ENCODE measurements at regions not wholly inside any gene's neighbourhood (a gene's known extent, or its start where the extent isn't known, plus 50 kb on each side); places are given as distances from the start of the nearest gene placed in this dataset.
"Not testable (repeated sequence)": the region's sequence is repeated elsewhere in the genome, so short reads cannot be mapped to it uniquely, and the experiment has no call there.

GRCh38 chr10:9018195-9019173, 964.0 kb downstream of the GATA3 start:
- no peak for DNase-seq (ENCODE audit: low read depth in 2 of 2)

GRCh38 chr10:9023206-9023605, 968.7 kb downstream of the GATA3 start:
- no peak for DNase-seq (ENCODE audit: low read depth in 2 of 2)

GRCh38 chr10:9024210-9024609, 969.7 kb downstream of the GATA3 start:
- DNase-seq (ENCODE audit: low read depth in 2 of 2) = no peak

GRCh38 chr10:9028231-9028630, 973.7 kb downstream of the GATA3 start:
- DNase-seq (ENCODE audit: low read depth in 2 of 2) = no peak

GRCh38 chr10:9035355-9035754, 980.9 kb downstream of the GATA3 start:
- no peak for DNase-seq (ENCODE audit: low read depth in 2 of 2)

GRCh38 chr10:9036711-9037204, 982.3 kb downstream of the GATA3 start:
- no peak for DNase-seq (ENCODE audit: low read depth in 2 of 2)

- DNase-seq (ENCODE audit: low read depth in 2 of 2) = no peak
Observed at GRCh38 chr10:9038146-9038714, 983.7 kb downstream of the GATA3 start.

GRCh38 chr10:9043466-9043865, 989.0 kb downstream of the GATA3 start:
- DNase-seq (ENCODE audit: low read depth in 2 of 2) = no peak

- no peak for DNase-seq (ENCODE audit: low read depth in 2 of 2)
Observed at GRCh38 chr10:9045311-9045710, 990.8 kb downstream of the GATA3 start.

- no peak for DNase-seq (ENCODE audit: low read depth in 2 of 2)
Observed at GRCh38 chr10:9051328-9051974, 997.0 kb downstream of the GATA3 start.

GRCh38 chr10:9052767-9053166, 998.3 kb downstream of the GATA3 start:
- no peak for DNase-seq (ENCODE audit: low read depth in 2 of 2)

GRCh38 chr10:9056521-9056920, 1002.0 kb downstream of the GATA3 start:
- DNase-seq (ENCODE audit: low read depth in 2 of 2) = no peak

GRCh38 chr10:9057293-9057692, 1002.8 kb downstream of the GATA3 start:
- DNase-seq (ENCODE audit: low read depth in 2 of 2) = not testable (repeated sequence)

GRCh38 chr10:9060314-9060713, 1005.8 kb downstream of the GATA3 start:
- DNase-seq (ENCODE audit: low read depth in 2 of 2) = no peak

- DNase-seq (ENCODE audit: low read depth in 2 of 2) = no peak
Observed at GRCh38 chr10:9061871-9062270, 1007.4 kb downstream of the GATA3 start.

- no peak for DNase-seq (ENCODE audit: low read depth in 2 of 2)
Observed at GRCh38 chr10:9066152-9066551, 1011.7 kb downstream of the GATA3 start.

GRCh38 chr10:9068003-9068402, 1013.5 kb downstream of the GATA3 start:
- DNase-seq (ENCODE audit: low read depth in 2 of 2) = no peak

- DNase-seq (ENCODE audit: low read depth in 2 of 2) = no peak
Observed at GRCh38 chr10:9069136-9069535, 1014.6 kb downstream of the GATA3 start.

GRCh38 chr10:9075420-9075819, 1020.9 kb downstream of the GATA3 start:
- no peak for DNase-seq (ENCODE audit: low read depth in 2 of 2)

- no peak for DNase-seq (ENCODE audit: low read depth in 2 of 2)
Observed at GRCh38 chr10:9076066-9076465, 1021.6 kb downstream of the GATA3 start.

- no peak for DNase-seq (ENCODE audit: low read depth in 2 of 2)
Observed at GRCh38 chr10:9081253-9081652, 1026.8 kb downstream of the GATA3 start.

GRCh38 chr10:9081961-9082360, 1027.5 kb downstream of the GATA3 start:
- no peak for DNase-seq (ENCODE audit: low read depth in 2 of 2)
